Heart right ventricle (tissue), 16 donors: ENCODE measurements at regions not wholly inside any gene's neighbourhood (a gene's known extent, or its start where the extent isn't known, plus 50 kb on each side); places are given as distances from the start of the nearest gene placed in this dataset.
"Not testable (repeated sequence)": the region's sequence is repeated elsewhere in the genome, so short reads cannot be mapped to it uniquely, and the experiment has no call there.

Experiments used
- ATAC-seq, 8 donors: fragments of 200-7000 bp; cut with Tn5 transposase; one replicate each; pipeline ENCODE4 v1.9.1; 2020; ENCODE audit warnings: mild to moderate bottlenecking in 8 of 8, moderate library complexity in 8 of 8, moderate number of reproducible peaks in 1 of 8
- DNase-seq, 2 donors: peaks; one replicate each; pipeline ENCODE4 v3.0.0-alpha.2; 2020
- H3K27ac ChIP-seq, 10 donors: fragments of 200-600 bp; sonication (generic) in 2 of 10; one replicate each; pipeline versions ENCODE4 v1.5.0 to v1.8.0; 2020 to 2022; ENCODE audit warnings: mild to moderate bottlenecking in 3 of 10
- H3K27me3 ChIP-seq, 7 donors: fragments of 200-600 bp; one replicate each; pipeline ENCODE4 v1.8.0; 2021 to 2022; ENCODE audit warnings: mild to moderate bottlenecking in 2 of 7
- H3K36me3 ChIP-seq, 9 donors: fragments of 200-600 bp; sonication (generic) in 1 of 9; one replicate each; pipeline versions ENCODE4 v1.5.0 to v1.8.0; 2020 to 2022; ENCODE audit warnings: mild to moderate bottlenecking in 2 of 9
- H3K4me1 ChIP-seq, 9 donors: fragments of 200-600 bp; sonication (generic) in 1 of 9; one replicate each; pipeline versions ENCODE4 v1.5.0 to v1.8.0; 2020 to 2022; ENCODE audit warnings: mild to moderate bottlenecking in 4 of 9
- H3K4me3 ChIP-seq, 10 donors: fragments of 200-600 bp; sonication (generic) in 2 of 10; one replicate each; pipeline versions ENCODE4 v1.5.0 to v1.8.0; 2020 to 2022; ENCODE audit warnings: mild to moderate bottlenecking in 7 of 10, moderate library complexity in 2 of 10
- H3K9me3 ChIP-seq, 11 donors: fragments of 200-600 bp in 10 of 11; sonication (generic) in 2 of 11; one replicate each; pipeline versions ENCODE4 v1.5.0 to v1.8.0; 2013 to 2022; ENCODE audit warnings: mild to moderate bottlenecking in 2 of 11, control low read depth in 1 of 11, moderate library complexity in 1 of 11
- WGBS, 2 donors: extraction: QIAGEN DNeasy Blood & Tissue Kit; methylation state at CpG; one replicate each; pipeline ENCODE4 v1.1.7; 2013; ENCODE audit warnings: inconsistent platforms in 1 of 2; 5-methylcytosine and 5-hydroxymethylcytosine counted together
- intact Hi-C, 10 donors: fragments of 100-400 bp; cut with DNase I; formaldehyde crosslinking; loops; one replicate each; pipeline versions ENCODE4 v1.11.1 to v1.14.2; 2022
- TF ChIP-seq, protein P1 (sequence below), 9 donors: fragments of 200-600 bp; sonication (generic) in 2 of 9; IDR thresholded peaks; one replicate each; pipeline versions ENCODE4 v1.5.0 to v1.8.0; 2021 to 2022; ENCODE audit warnings: antibody characterized with exemption in 9 of 9, mild to moderate bottlenecking in 5 of 9, moderate library complexity in 1 of 9
- donor health status: Arrhythmogenic right ventricular cardiomyopathy.
- donor health status: ischemic (EF 13 %, LVEDD 7.1; RV severe dilation, severe dysfunction).
- donor health status: healthy with polysubstance abuse.
- donor health status: DM: no; HTN: yes; CAD: no.
- donor health status: DM: no; HTN: no; CAD: no.
- donor health status: ischemic (EF 25% LVEDD 6.9; RV normal size, moderate dysfunction).
- donor health status: ischemic (EF 25% LVEDD 5.7; RV mildly dilated, moderate dysfunction).
- donor health status: healthy.
- donor health status: DM: yes; HTN: yes; CAD: no.
- donor health status: Ischemic cardiomyopathy.
- donor health status: ischemic (EF 35%, LVEDD 5.7; RV mildly dilated, moderate dysfunction).
- donor health status: nonischemic (EF 11% LVEDD 7.7; RV severe dilation, severe dysfunction).
- donor health status: DM: yes; HTN: yes; CAD: no.
- donor health status: PGD.
- donor health status: ischemic (EF 29% LVEDD 5.4; RV normal size, mild dysfunction).
- donor health status: nonischemic (EF 23%, LVEDD 6.1; RV moderate dilation, normal function).

DNA sequence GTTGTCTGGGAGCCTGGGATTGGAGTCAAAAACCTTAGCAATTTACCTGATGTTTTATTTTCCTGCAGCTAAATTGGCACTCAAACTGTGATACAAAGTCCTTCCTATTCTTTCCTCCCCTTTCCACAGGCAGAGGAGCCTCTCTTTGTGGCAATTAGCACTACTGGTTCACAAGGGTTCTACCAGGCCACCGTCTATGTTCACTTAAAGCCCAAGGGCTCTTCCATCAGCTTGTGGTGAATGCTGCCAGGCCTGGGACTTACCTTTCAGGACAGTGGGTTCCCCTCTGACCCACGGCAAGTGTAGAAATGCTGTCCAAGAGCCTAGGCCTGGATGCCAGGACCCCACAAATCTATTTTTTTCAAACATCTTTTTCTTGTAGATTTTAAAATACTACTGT is 251.9 kb upstream of the B3GALT2 start:
- peaks cover 0 to 16% (median 7%) of the 10 kb centered on the region in 11 donors for H3K9me3 ChIP-seq
- no peak overlapping the region for H3K27ac ChIP-seq
- H3K36me3 ChIP-seq: no peaks in the 10 kb centered on the region
- H3K27me3 ChIP-seq: no peaks in the 10 kb centered on the region
- intact Hi-C loops: no loop called here
- TF ChIP-seq, protein P1, sequence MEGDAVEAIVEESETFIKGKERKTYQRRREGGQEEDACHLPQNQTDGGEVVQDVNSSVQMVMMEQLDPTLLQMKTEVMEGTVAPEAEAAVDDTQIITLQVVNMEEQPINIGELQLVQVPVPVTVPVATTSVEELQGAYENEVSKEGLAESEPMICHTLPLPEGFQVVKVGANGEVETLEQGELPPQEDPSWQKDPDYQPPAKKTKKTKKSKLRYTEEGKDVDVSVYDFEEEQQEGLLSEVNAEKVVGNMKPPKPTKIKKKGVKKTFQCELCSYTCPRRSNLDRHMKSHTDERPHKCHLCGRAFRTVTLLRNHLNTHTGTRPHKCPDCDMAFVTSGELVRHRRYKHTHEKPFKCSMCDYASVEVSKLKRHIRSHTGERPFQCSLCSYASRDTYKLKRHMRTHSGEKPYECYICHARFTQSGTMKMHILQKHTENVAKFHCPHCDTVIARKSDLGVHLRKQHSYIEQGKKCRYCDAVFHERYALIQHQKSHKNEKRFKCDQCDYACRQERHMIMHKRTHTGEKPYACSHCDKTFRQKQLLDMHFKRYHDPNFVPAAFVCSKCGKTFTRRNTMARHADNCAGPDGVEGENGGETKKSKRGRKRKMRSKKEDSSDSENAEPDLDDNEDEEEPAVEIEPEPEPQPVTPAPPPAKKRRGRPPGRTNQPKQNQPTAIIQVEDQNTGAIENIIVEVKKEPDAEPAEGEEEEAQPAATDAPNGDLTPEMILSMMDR (IDR thresholded peaks at IDR 0.05): no peak
- DNase-seq (no peak), ATAC-seq (no peak)
- H3K4me1 ChIP-seq: no peaks in the 10 kb centered on the region
- no peak overlapping the region for H3K4me3 ChIP-seq
- 92 to 94% methylated on average over 2 of the region's 2 CpGs for WGBS, 2 donors

GRCh38 chr1:193437785-193438184 is 251.4 kb upstream of the B3GALT2 start:
- no peak overlapping the region for H3K27ac ChIP-seq
- no peak for DNase-seq
- no peak for ATAC-seq
- intact Hi-C loops: no loop called here
- H3K27me3 ChIP-seq: no peaks in the 10 kb centered on the region
- H3K4me3 ChIP-seq: no peak overlapping the region
- no peaks in the 10 kb centered on the region for H3K36me3 ChIP-seq
- H3K4me1 ChIP-seq: no peaks in the 10 kb centered on the region
- TF ChIP-seq, protein P1 (IDR thresholded peaks at IDR 0.05): no peak
- peaks cover 0 to 22% (median 12%) of the 10 kb centered on the region in 11 donors for H3K9me3 ChIP-seq

- ATAC-seq, H3K27ac ChIP-seq, H3K4me3 ChIP-seq, H3K4me1 ChIP-seq, H3K36me3 ChIP-seq, intact Hi-C loops, DNase-seq, H3K27me3 ChIP-seq: not testable (repeated sequence)
- WGBS, 2 donors: 97% methylated on average over 16 to 19 of the region's 19 CpGs
- peaks cover 0 to 26% (median 15%) of the 10 kb centered on the region in 11 donors for H3K9me3 ChIP-seq
These were observed 250.9 kb upstream of the B3GALT2 start for GRCh38 chr1:193437333-193437732.

DNA sequence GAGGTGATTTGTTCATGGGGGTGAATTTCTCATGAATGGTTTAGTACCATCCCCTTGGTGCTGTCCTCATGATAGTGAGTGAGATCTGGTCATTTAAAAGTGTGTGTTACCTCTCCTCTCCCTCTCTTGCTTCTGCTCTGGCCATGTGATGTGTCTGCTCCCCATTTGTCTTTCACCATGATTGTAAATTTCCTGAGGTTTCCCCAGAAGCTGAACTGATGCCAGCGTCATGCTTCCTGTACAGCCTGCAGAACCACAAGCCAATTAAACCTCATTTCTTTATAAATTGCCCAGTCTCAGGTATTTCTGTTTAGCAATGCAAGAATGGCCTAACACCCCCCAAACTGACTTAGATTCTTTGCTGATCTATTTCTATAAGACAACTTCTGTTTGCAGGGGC is 249.4 kb upstream of the B3GALT2 start:
- Histone ChIP-seq H3K9me3 (peaks cover 0 to 24% (median 15%) of the 10 kb centered on the region in 11 donors), H3K27ac (no peak overlapping the region), H3K4me3 (no peak overlapping the region), H3K36me3 (no peaks in the 10 kb centered on the region), H3K27me3 (no peaks in the 10 kb centered on the region), H3K4me1 (no peaks in the 10 kb centered on the region)
- no peak for DNase-seq
- intact Hi-C loops: no loop called here
- 72 to 78% methylated on average over 1 of the region's 1 CpG for WGBS, 2 donors
- TF ChIP-seq, protein P1 (IDR thresholded peaks at IDR 0.05): no peak
- ATAC-seq: no peak

GRCh38 chr1:193434319-193434718 is 247.9 kb upstream of the B3GALT2 start:
- WGBS, 2 donors: 71 to 79% methylated on average over 1 of the region's 1 CpG
- no peak overlapping the region for H3K27ac ChIP-seq
- intact Hi-C loops: no loop called here
- H3K4me3 ChIP-seq: no peak overlapping the region
- TF ChIP-seq, protein P1 (IDR thresholded peaks at IDR 0.05): no peak
- no peaks in the 10 kb centered on the region for H3K27me3 ChIP-seq
- ATAC-seq: no peak
- DNase-seq: no peak
- peaks cover 0 to 23% (median 15%) of the 10 kb centered on the region in 11 donors for H3K9me3 ChIP-seq
- H3K36me3 ChIP-seq: no peaks in the 10 kb centered on the region
- no peaks in the 10 kb centered on the region for H3K4me1 ChIP-seq
